RKO (cell line): ENCODE measurements at regions not wholly inside any gene's neighbourhood (a gene's known extent, or its start where the extent isn't known, plus 50 kb on each side); places are given as distances from the start of the nearest gene placed in this dataset.
"Not testable (repeated sequence)": the region's sequence is repeated elsewhere in the genome, so short reads cannot be mapped to it uniquely, and the experiment has no call there.

Source experiments
- DNase-seq: peaks from one replicate; pipeline ENCODE4 v3.0.0-alpha.2; 2016; ENCODE audit warnings: low spot score

GRCh38 chr4:184907216-184907615, 81.4 kb upstream of the ACSL1 start:
- no peak for DNase-seq

- DNase-seq, result no peak
Observed at GRCh38 chr4:184907810-184908209, 82.0 kb upstream of the ACSL1 start.

GRCh38 chr4:184911310-184911709, 85.5 kb upstream of the ACSL1 start:
- DNase-seq, result peak; percentile 30

- DNase-seq, result no peak
Observed at GRCh38 chr4:184913356-184914143, 87.8 kb upstream of the ACSL1 start.

- DNase-seq, result not testable (repeated sequence)
Observed at GRCh38 chr4:184918799-184919198, 93.0 kb upstream of the ACSL1 start.

- DNase-seq, result no peak
Observed at GRCh38 chr4:184921456-184921855, 95.7 kb upstream of the ACSL1 start.

- peak; percentile 7 for DNase-seq
Observed at GRCh38 chr4:184922301-184922700, 96.0 kb upstream of the HELT start.

- DNase-seq, result no peak
Observed at GRCh38 chr4:184924516-184924915, 93.8 kb upstream of the HELT start.

GRCh38 chr4:184929476-184929875, 88.8 kb upstream of the HELT start:
- no peak for DNase-seq

- DNase-seq, result no peak
Observed at GRCh38 chr4:184930026-184930425, 88.3 kb upstream of the HELT start.

GRCh38 chr4:184932343-184932742, 85.9 kb upstream of the HELT start:
- DNase-seq, result no peak

- no peak for DNase-seq
Observed at GRCh38 chr4:184933311-184933710, 85.0 kb upstream of the HELT start.

GRCh38 chr4:184934184-184934583, 84.1 kb upstream of the HELT start:
- DNase-seq, result no peak

- no peak for DNase-seq
Observed at GRCh38 chr4:184934961-184935360, 83.3 kb upstream of the HELT start.

- DNase-seq, result no peak
Observed at GRCh38 chr4:184936071-184936470, 82.2 kb upstream of the HELT start.

GRCh38 chr4:184937030-184937710, 81.1 kb upstream of the HELT start:
- no peak for DNase-seq

- DNase-seq, result no peak
Observed at GRCh38 chr4:184937745-184938144, 80.5 kb upstream of the HELT start.

GRCh38 chr4:184938871-184939270, 79.4 kb upstream of the HELT start:
- DNase-seq, result no peak

GRCh38 chr4:184939978-184940377, 78.3 kb upstream of the HELT start:
- DNase-seq, result no peak

GRCh38 chr4:184940500-184940899, 77.8 kb upstream of the HELT start:
- DNase-seq, result no peak

GRCh38 chr4:184941671-184942418, 76.4 kb upstream of the HELT start:
- DNase-seq, result no peak

- DNase-seq, result no peak
Observed at GRCh38 chr4:184942444-184943425, 75.6 kb upstream of the HELT start.
